ENCODE measurements at regions not wholly inside any gene's neighbourhood (a gene's known extent, or its start where the extent isn't known, plus 50 kb on each side); places are given as distances from the start of the nearest gene placed in this dataset.

DNA sequence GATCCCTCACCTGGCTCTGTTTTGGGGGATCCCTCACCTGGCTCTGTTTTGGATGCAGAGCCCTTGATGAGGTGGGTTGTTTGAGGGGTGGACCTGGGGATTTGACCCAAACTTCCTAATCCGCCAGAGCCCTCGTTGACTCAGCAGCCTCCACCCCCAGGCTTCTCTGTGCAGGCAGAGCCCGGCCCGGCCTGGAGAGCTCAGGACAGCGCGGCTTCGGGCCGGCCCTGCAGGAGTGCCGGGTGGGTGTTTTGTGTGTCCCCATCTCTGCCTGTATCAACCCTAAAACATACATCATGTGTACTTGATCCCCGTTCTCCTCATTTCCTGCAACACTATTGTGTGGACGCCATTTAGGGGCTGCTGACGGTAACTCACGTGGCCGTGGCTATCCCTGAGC lies 124.2 kb downstream of the SIK1 start:
- DNase-seq (ENCODE audit: low read depth) = no peak

GRCh38 chr21:43302062-43302700 lies 124.8 kb downstream of the SIK1 start:
- DNase-seq (ENCODE audit: low read depth) = no peak

DNA sequence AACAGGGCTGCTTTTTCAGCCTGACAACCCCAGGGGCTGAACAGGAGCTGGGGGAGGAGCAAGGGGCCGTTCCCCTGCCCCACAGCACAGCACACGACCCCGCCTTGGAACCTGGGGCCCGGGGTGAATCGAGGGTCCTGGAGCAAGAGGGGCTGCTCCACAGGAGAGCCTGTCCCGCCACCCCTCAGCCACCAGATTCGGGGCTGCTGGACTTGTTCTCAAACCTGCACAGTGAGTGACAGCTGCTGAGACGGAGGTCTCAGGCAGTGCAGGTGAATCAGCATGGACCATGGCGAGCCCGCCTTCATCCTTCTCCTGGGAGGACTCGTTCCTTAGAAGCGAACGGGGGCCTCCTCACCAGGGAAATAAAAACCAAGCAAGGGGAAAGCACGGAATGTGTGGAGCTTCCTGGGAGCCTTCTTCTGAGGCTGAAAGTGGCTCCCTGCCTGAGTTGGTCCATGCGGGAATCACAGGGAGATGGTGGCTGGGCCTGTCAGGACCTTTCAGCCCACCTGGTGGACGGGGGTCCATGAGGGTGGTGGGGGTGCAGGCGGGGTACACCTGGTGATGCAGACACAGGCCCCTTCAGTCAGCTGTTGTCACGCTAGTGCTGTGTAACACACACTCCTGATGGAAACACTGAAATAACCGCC lies 125.4 kb downstream of the SIK1 start:
- DNase-seq (ENCODE audit: low read depth) = no peak

- DNase-seq (ENCODE audit: low read depth) = no peak
These were observed 126.2 kb downstream of the SIK1 start for GRCh38 chr21:43300496-43301408.

DNA sequence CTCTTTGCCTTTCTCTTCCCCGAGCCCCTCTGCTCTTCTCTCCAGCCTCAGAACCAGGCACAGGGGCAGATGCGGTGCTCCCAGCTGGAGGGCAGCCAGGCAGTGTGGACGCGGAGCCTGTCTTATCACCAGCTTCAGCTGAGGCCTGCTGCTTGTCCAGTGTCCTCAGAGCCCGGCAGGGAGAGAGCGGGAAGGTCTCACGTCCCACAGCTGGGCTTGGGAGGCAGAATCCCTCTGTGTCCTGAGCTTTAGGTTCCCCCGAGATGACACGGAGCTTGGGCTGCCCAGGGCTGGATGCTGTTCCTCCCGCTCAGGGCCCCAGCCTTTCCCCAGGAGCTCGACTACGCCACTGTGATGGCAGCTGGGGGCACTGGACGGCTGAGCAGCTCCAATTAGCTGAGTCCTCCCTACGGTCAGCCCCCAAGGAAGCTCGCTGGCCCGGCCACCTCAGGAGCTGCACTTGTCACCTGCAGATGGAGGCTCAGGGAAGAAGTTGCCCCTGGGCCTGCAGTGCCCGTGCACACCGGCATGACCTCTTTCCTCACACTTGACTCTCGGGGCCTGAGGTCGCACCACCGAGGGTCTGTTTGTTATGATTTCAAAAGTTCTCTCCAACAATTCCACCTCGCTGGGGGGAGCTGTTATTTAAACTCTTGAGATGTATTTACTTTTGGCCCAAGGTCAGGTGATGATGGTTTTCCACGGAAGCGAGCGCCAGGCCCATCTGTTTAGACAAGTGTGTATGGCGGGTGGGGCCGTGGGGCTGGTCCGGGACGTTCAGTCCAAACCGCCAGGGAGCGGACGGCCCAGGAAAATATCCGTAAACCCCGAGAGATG lies 127.3 kb downstream of the SIK1 start:
- DNase-seq (ENCODE audit: low read depth) = no peak

GRCh38 chr21:43298546-43299440 lies 128.1 kb downstream of the SIK1 start:
- DNase-seq (ENCODE audit: low read depth) = no peak

DNA sequence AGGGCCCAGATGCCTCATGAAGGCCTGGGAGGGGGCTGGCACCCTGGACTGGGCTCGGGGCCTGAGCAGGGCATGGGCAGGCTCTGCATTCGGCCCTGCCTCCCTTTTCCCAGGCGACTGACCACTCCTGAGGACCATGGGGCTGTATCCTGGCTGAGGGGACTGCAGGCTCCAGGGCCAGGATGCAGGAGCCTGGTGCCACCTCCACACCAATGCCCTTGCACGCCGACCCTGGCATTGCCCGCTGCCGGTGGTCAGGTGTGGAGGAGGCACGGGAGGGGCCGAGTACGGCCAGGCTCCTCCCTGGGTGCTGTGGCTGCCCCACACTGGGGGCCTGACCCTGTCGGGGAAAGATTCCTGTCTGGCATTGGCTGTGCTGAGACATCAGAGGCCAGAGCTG lies 128.9 kb downstream of the SIK1 start:
- DNase-seq (ENCODE audit: low read depth) = no peak

DNA sequence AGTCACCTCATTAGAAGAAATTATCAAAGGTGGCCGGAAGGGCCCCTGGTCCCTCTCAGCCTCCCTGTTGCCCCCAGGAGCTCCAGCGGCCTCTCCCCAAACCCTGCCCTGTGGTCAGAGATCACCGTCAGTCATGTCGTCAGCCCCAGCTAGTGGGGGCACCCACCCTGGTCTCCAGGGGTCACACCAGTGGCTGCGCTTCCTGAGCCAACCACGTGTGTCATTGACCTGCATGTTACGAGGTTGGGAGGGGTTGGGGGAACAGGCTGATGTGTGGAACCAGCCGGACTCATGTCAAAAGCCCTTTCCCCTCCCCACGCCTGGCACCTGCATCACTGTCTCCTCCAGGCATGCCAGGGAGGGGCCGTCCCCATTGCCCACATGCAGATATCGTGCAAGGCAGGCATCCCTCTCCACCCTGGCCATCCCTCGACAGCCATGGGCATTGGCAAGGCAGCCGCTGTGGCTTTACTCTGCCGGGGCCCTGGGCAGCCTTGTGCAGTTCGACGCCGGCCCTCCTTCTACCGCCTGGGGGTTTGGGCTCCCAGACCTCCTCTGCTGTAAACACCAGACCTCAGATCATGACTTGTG lies 128.7 kb downstream of the CRYAA start:
- DNase-seq (ENCODE audit: low read depth) = no peak

DNA sequence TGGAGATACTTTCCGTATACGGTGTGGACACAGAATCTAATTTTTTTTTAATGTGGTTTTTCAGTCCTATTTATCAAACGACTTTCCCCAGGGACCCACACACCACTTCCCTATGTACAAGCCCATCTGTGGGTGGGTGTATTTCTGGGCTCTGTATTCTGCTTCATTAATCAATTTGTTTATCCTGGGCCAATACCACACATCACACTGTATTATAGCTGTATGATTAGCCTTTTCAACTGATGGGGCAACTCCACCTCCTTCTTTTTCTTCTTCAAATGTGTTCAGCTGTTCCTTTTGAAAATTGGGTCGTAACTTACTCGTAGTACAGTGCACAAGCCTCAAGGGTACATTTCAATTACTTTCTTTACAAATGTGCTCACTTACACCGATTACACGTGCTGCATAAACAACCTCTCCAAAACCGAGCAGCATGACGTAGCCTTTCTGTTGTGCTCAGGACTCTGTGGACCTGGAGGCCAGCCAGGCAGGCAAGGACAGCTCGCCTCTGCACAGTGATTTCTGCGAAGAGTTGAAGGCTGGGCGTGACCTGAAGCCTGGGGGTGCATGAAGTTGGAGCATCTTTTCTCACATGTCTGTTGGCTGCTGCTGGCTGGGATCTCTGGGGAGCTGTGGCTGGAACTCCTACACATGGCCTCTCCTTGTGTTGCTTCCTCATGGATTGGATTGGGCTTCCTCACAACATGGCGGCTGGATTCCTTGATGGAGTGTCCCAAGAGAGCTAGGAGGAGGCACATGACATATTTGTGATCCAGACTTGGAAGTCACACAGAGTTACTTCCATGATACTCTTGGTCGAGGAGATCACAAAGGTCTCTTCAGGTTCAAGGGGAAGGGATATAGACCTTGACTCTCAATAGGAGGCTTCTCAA lies 126.5 kb downstream of the CRYAA start:
- DNase-seq (ENCODE audit: low read depth) = no peak

DNA sequence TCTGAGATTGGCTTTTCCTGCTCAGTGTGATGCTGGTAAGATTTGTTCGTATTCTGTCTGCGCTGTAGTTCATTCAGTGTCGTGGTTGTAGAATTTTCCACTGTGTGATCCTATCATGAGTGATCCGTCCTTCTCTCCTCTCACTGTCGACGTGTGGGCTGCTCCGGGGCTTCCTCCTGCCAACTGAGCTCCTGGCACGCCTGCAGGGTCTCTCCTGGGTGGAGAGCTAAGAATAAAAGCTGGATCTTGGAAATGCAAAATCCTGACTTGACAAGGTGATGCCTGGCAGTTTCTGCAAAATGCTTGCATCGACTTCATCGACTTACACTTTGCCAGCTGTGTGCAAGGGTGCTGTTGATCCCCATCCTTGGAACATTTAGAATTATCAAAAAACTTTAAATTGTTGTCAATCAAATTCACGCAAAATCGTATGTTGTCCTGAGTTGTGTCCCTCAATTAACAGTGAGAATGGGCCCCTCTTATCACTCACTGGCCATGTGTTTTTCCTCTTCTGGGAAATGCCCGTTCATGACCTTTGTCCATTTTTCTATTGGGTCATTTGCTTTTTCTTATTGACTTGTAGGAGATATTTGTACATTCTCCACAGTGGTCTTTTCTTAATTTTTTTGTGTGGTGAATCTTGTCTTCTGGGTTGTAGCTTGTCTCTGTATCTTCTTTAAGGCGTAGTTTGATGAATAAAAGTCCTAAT lies 125.5 kb downstream of the CRYAA start:
- DNase-seq (ENCODE audit: low read depth) = no peak

DNA sequence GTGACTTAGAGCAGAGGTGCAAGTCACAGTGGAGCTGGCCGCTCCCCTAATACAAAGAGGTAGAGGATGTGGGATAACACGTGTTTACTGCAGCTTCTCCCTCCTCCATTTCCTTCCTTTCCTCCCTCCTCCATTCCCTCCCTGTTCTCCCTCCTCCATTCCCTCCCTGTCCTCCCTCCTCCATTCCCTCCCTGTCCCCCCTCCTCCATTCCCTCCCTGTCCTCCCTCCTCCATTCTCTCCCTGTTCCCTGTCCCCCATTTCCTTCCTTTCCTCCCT lies 124.0 kb downstream of the CRYAA start:
- no peak for DNase-seq (ENCODE audit: low read depth)

- no peak for DNase-seq (ENCODE audit: low read depth)
These were observed 123.4 kb downstream of the CRYAA start for GRCh38 chr21:43292041-43292865.

- no peak for DNase-seq (ENCODE audit: low read depth)
These were observed 122.6 kb downstream of the CRYAA start for GRCh38 chr21:43291347-43291950.

- no peak for DNase-seq (ENCODE audit: low read depth)
These were observed 121.9 kb downstream of the CRYAA start for GRCh38 chr21:43290421-43291346.

- DNase-seq (ENCODE audit: low read depth) = no peak
These were observed 121.2 kb downstream of the CRYAA start for GRCh38 chr21:43289966-43290365.

DNA sequence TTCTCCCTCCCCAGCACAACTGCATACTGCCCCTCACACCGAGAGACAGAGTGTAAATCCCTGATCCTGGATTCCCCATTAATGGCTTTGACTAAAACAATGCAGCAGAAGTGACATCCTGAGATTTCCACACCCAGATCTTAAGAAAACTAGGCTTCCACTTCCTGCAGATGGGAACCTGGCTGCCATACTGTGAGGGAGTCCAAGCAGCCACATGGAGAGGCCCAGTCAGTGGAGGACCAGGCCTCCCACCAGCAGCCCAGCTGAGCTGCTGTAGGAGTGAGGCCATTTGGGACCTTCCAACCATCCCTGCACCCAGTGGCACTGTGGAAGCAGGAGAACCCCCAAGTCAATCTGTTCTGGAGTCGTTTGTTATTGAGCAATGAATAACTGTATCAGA lies 120.6 kb downstream of the CRYAA start:
- DNase-seq (ENCODE audit: low read depth) = no peak
